ENCODE measurements at regions not wholly inside any gene's neighbourhood (a gene's known extent, or its start where the extent isn't known, plus 50 kb on each side); places are given as distances from the start of the nearest gene placed in this dataset.

- TF ChIP-seq CTCF (IDR thresholded peaks at IDR 0.05; ENCODE audit: insufficient read depth, low read depth, low read length) (no peak), EZH2 (IDR thresholded peaks at IDR 0.05; ENCODE audit: insufficient read depth, low read length) (no peak)
These were observed 93.9 kb upstream of the COG2 start for GRCh38 chr1:230548357-230548756.
